H9 (cell line): ENCODE measurements at regions not wholly inside any gene's neighbourhood (a gene's known extent, or its start where the extent isn't known, plus 50 kb on each side); places are given as distances from the start of the nearest gene placed in this dataset.

ENCODE experiments used
- DNase-seq: peaks from one replicate; pipeline ENCODE4 v3.0.0-alpha.2; 2017
- H2AFZ ChIP-seq: one replicate; pipeline ENCODE4 v1.6.1; 2013; ENCODE audit warnings: mild to moderate bottlenecking, low read length, control low read depth, moderate library complexity
- H2AK5ac ChIP-seq: 2 replicates; pipeline ENCODE4 v1.6.1; 2013; ENCODE audit warnings: low read length, control low read depth, mixed read lengths; ENCODE audit not compliant: insufficient read length
- H2BK120ac ChIP-seq: one replicate; pipeline ENCODE4 v1.6.1; 2013; ENCODE audit warnings: low read depth, mild to moderate bottlenecking, low read length, control low read depth, inconsistent platforms; ENCODE audit not compliant: poor library complexity, severe bottlenecking
- H2BK12ac ChIP-seq: 2 replicates; pipeline ENCODE4 v1.6.1; 2013; ENCODE audit warnings: low read length, control low read depth, mixed read lengths, low read depth; ENCODE audit not compliant: insufficient read length
- H2BK15ac ChIP-seq: 2 replicates; pipeline ENCODE4 v1.6.1; 2013; ENCODE audit warnings: low read depth, low read length, control low read depth
- H2BK20ac ChIP-seq: one replicate; pipeline ENCODE4 v1.6.1; 2013; ENCODE audit warnings: low read depth, mild to moderate bottlenecking, low read length, control low read depth, inconsistent platforms; ENCODE audit not compliant: poor library complexity, severe bottlenecking
- H2BK5ac ChIP-seq: 2 replicates; pipeline ENCODE4 v1.6.1; 2013; ENCODE audit warnings: low read length, control low read depth, mixed read lengths; ENCODE audit not compliant: insufficient read length
- H3K14ac ChIP-seq: 2 replicates; pipeline ENCODE4 v1.6.1; 2013; ENCODE audit warnings: low read length, control low read depth; ENCODE audit not compliant: insufficient read depth
- H3K18ac ChIP-seq: 2 replicates; pipeline ENCODE4 v1.6.1; 2013; ENCODE audit warnings: low read depth, mild to moderate bottlenecking, mixed read lengths, low read length, control low read depth; ENCODE audit not compliant: insufficient read length
- H3K23ac ChIP-seq: 2 replicates; pipeline ENCODE4 v1.6.1; 2013; ENCODE audit warnings: low read length, control low read depth, mixed read lengths, low read depth; ENCODE audit not compliant: insufficient read length
- H3K23me2 ChIP-seq: 2 replicates; pipeline ENCODE4 v1.6.1; 2013; ENCODE audit warnings: low read depth, mild to moderate bottlenecking, mixed read lengths, low read length, control low read depth; ENCODE audit not compliant: insufficient read length, poor library complexity, severe bottlenecking
- H3K27ac ChIP-seq: 2 replicates; pipeline ENCODE4 v1.5.1; 2013; ENCODE audit warnings: low read length, control low read depth, mixed read lengths, low read depth; ENCODE audit not compliant: insufficient read length
- H3K27me3 ChIP-seq: 2 replicates; pipeline ENCODE4 v1.6.1; 2013; ENCODE audit warnings: low read length, control low read depth, inconsistent platforms; ENCODE audit not compliant: insufficient read depth
- H3K4ac ChIP-seq: 2 replicates; pipeline ENCODE4 v1.6.1; 2013; ENCODE audit warnings: low read depth, mild to moderate bottlenecking, control low read depth, inconsistent platforms, low read length, moderate library complexity
- H3K4me1 ChIP-seq: 2 replicates; pipeline ENCODE4 v1.6.1; 2013; ENCODE audit warnings: low read length, control low read depth, inconsistent platforms; ENCODE audit not compliant: insufficient read depth
- H3K4me2 ChIP-seq: 2 replicates; pipeline ENCODE4 v1.6.1; 2013; ENCODE audit warnings: low read length, control low read depth, mixed read lengths; ENCODE audit not compliant: insufficient read length, insufficient read depth
- H3K56ac ChIP-seq: 2 replicates; pipeline ENCODE4 v1.6.1; 2013; ENCODE audit warnings: low read depth, mild to moderate bottlenecking, mixed read lengths, low read length, control low read depth; ENCODE audit not compliant: insufficient read length
- H3K79me1 ChIP-seq: 2 replicates; pipeline ENCODE4 v1.6.1; 2013; ENCODE audit warnings: low read depth, mild to moderate bottlenecking, moderate library complexity, low read length, control low read depth, inconsistent platforms; ENCODE audit not compliant: insufficient read depth, poor library complexity, severe bottlenecking
- H3K79me2 ChIP-seq: 2 replicates; pipeline ENCODE4 v1.6.1; 2013; ENCODE audit warnings: low read length, control low read depth, inconsistent platforms; ENCODE audit not compliant: insufficient read depth
- H3K9ac ChIP-seq: 2 replicates; pipeline ENCODE4 v1.6.1; 2013; ENCODE audit warnings: low read length, control low read depth, mixed read lengths; ENCODE audit not compliant: insufficient read length; ENCODE audit errors: extremely low read depth
- H3K9me3 ChIP-seq: one replicate; pipeline ENCODE4 v1.6.1; 2013; ENCODE audit warnings: low read depth, low read length, inconsistent platforms; ENCODE audit not compliant: control insufficient read depth
- H3T11ph ChIP-seq: one replicate; pipeline ENCODE4 v1.6.1; 2013; ENCODE audit warnings: mild to moderate bottlenecking, low read length, control low read depth, inconsistent platforms
- H4K20me1 ChIP-seq: one replicate; pipeline ENCODE4 v1.6.1; 2013; ENCODE audit not compliant: control insufficient read depth, insufficient read length, insufficient read depth
- H4K5ac ChIP-seq: 2 replicates; pipeline ENCODE4 v1.6.1; 2013; ENCODE audit warnings: low read depth, mild to moderate bottlenecking, mixed read lengths, low read length, control low read depth; ENCODE audit not compliant: insufficient read length
- H4K8ac ChIP-seq: replicated peaks from 2 replicates; pipeline ENCODE4 v1.6.1; 2013; ENCODE audit warnings: low read length, control low read depth, mixed read lengths, low read depth; ENCODE audit not compliant: insufficient read length
- H4K91ac ChIP-seq: 2 replicates; pipeline ENCODE4 v1.6.1; 2013; ENCODE audit warnings: low read depth, mild to moderate bottlenecking, moderate library complexity, mixed read lengths, low read length, control low read depth; ENCODE audit not compliant: insufficient read length
- H3K27ac Mint-ChIP-seq, 3 experiments: 2 replicates in 2 of 3; 3 replicates in 1 of 3; pipeline ENCODE4 v1.8.0; 2020 to 2021; ENCODE audit warnings: mixed read lengths in 3 of 3, mild to moderate bottlenecking in 1 of 3, moderate library complexity in 1 of 3
- H3K27me3 Mint-ChIP-seq: 2 replicates; pipeline ENCODE4 v1.8.0; 2021; ENCODE audit warnings: low read depth, mild to moderate bottlenecking, moderate library complexity, mixed read lengths
- H3K36me3 Mint-ChIP-seq, 3 experiments: 2 replicates in 2 of 3; 3 replicates in 1 of 3; pipeline ENCODE4 v1.8.0; 2020 to 2021; ENCODE audit warnings: low read depth in 3 of 3, mixed read lengths in 3 of 3; ENCODE audit not compliant: insufficient read depth in 1 of 3
- H3K4me1 Mint-ChIP-seq, 2 experiments: 2 replicates each; pipeline ENCODE4 v1.8.0; 2020; ENCODE audit warnings: mixed read lengths in 2 of 2
- H3K4me3 Mint-ChIP-seq, 2 experiments: 2 replicates in 1 of 2; 3 replicates in 1 of 2; pipeline ENCODE4 v1.8.0; 2020 to 2021; ENCODE audit warnings: mild to moderate bottlenecking in 2 of 2, mixed read lengths in 2 of 2, moderate library complexity in 1 of 2
- H3K9me3 Mint-ChIP-seq, 2 experiments: 2 replicates in 1 of 2; 3 replicates in 1 of 2; pipeline ENCODE4 v1.8.0; 2020; ENCODE audit warnings: mild to moderate bottlenecking in 2 of 2, mixed read lengths in 2 of 2, moderate library complexity in 1 of 2
- WGBS: extraction: QIAGEN DNeasy Blood & Tissue Kit; methylation state at CpG from one replicate; pipeline ENCODE4 v1.1.7; 2013; ENCODE audit warnings: missing lambda C conversion rate, low lambda C conversion rate, mixed read lengths; ENCODE audit not compliant: insufficient read length; ENCODE audit errors: extremely low coverage; 5-methylcytosine and 5-hydroxymethylcytosine counted together
- TF ChIP-seq, protein P1 (sequence below): fragments of 200-600 bp; sonication (generic); conservative IDR thresholded peaks from 3 replicates; pipeline ENCODE4 v1.8.0; 2021; ENCODE audit warnings: antibody characterized with exemption, mild to moderate bottlenecking

DNA sequence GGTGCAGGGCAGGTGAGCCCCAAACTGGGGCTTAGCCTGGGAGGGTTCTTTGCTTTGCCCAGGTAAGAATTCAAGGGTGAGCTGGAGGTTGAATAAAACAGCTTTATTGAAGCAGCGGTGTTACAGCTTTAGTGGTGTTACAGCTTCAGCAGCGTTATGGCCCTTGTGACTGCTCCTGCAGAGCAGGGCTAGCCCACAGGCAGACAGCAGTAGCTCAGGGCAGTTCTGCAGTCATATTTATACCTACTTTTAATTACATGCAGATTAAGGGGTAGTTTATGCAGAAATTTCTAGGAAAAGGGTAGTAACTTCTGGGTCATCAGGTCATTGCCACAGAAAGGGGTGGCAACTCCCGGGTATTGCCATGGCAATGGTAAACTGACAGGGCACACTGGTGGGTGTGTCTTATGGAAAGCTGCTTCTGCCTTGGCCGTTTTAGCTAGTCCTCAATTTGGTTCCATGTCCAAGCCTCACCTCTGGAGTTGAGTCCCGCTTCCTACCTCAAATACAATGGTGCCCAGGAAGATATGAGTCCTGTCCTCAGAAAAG lies 78.2 kb downstream of the THNSL2 start:
- H3K27me3 ChIP-seq, result no peaks in the 10 kb centered on the region
- no peak overlapping the region for H2BK12ac ChIP-seq
- no peak overlapping the region for H3K4me3 Mint-ChIP-seq
- H3K36me3 Mint-ChIP-seq, result peaks cover 6 to 13% (median 10%) of the 10 kb centered on the region in 3 experiments; a peak in 6 of 7 replicates
- no peak overlapping the region for H3T11ph ChIP-seq
- H3K4me1 ChIP-seq, result no peaks in the 10 kb centered on the region
- H3K27ac ChIP-seq, result no peak overlapping the region
- peaks cover 1% of the 10 kb centered on the region; the same call in 1 of the 2 replicates for H3K27me3 Mint-ChIP-seq
- TF ChIP-seq, protein P1, sequence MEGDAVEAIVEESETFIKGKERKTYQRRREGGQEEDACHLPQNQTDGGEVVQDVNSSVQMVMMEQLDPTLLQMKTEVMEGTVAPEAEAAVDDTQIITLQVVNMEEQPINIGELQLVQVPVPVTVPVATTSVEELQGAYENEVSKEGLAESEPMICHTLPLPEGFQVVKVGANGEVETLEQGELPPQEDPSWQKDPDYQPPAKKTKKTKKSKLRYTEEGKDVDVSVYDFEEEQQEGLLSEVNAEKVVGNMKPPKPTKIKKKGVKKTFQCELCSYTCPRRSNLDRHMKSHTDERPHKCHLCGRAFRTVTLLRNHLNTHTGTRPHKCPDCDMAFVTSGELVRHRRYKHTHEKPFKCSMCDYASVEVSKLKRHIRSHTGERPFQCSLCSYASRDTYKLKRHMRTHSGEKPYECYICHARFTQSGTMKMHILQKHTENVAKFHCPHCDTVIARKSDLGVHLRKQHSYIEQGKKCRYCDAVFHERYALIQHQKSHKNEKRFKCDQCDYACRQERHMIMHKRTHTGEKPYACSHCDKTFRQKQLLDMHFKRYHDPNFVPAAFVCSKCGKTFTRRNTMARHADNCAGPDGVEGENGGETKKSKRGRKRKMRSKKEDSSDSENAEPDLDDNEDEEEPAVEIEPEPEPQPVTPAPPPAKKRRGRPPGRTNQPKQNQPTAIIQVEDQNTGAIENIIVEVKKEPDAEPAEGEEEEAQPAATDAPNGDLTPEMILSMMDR, result no peak
- H3K9ac ChIP-seq, result no peak overlapping the region
- H3K4me2 ChIP-seq, result no peak overlapping the region
- no peak overlapping the region for H3K4ac ChIP-seq
- peaks cover 0 to 7% of the 10 kb centered on the region in 2 experiments; a peak in 2 of 4 replicates for H3K4me1 Mint-ChIP-seq
- H3K79me2 ChIP-seq, result no peaks in the 10 kb centered on the region
- H3K9me3 ChIP-seq, result no peaks in the 10 kb centered on the region
- H4K8ac ChIP-seq, result no peak overlapping the region
- H3K79me1 ChIP-seq, result no peaks in the 10 kb centered on the region
- no peak overlapping the region for H4K5ac ChIP-seq
- no CpG with 5 or more reads among the region's 5 CpGs for WGBS
- no peak overlapping the region for H3K27ac Mint-ChIP-seq
- no peak for DNase-seq
- no peak overlapping the region for H4K91ac ChIP-seq
- H3K56ac ChIP-seq, result no peak overlapping the region
- no peaks in the 10 kb centered on the region for H3K23me2 ChIP-seq
- no peak overlapping the region for H2BK120ac ChIP-seq
- no peak overlapping the region for H3K14ac ChIP-seq
- H2BK15ac ChIP-seq, result no peak overlapping the region
- peaks cover 14 to 17% of the 10 kb centered on the region in 2 experiments for H3K9me3 Mint-ChIP-seq
- no peak overlapping the region for H2BK5ac ChIP-seq
- H2AK5ac ChIP-seq, result no peak overlapping the region
- no peak overlapping the region for H2BK20ac ChIP-seq
- no peak overlapping the region for H2AFZ ChIP-seq
- no peaks in the 10 kb centered on the region for H4K20me1 ChIP-seq
- H3K18ac ChIP-seq, result no peak overlapping the region
- H3K23ac ChIP-seq, result no peak overlapping the region
